DND-41 (cell line): ENCODE measurements at regions not wholly inside any gene's neighbourhood (a gene's known extent, or its start where the extent isn't known, plus 50 kb on each side); places are given as distances from the start of the nearest gene placed in this dataset.
A peak's percentile ranks its signal among the peaks of the same experiment; 100 is the strongest.

ENCODE experiments used
- ATAC-seq: fragments of 200-7000 bp; cut with Tn5 transposase; 3 replicates; pipeline ENCODE4 v1.9.1; 2021; ENCODE audit warnings: low read depth; ENCODE audit not compliant: insufficient read depth
- DNase-seq: peaks from one replicate; pipeline ENCODE4 v3.0.0-alpha.2; 2020
- H2AFZ ChIP-seq: 2 replicates; pipeline ENCODE4 v1.6.0; 2012; ENCODE audit warnings: low read depth, low read length
- H3K27ac ChIP-seq: 2 replicates; pipeline ENCODE4 v1.5.1; 2012; ENCODE audit warnings: low read length, inconsistent platforms
- H3K27me3 ChIP-seq: fragments of 200-600 bp; sonication (generic); 2 replicates; pipeline ENCODE4 v1.6.0; 2012; ENCODE audit warnings: low read length, mild to moderate bottlenecking, inconsistent platforms; ENCODE audit not compliant: insufficient read depth, poor library complexity
- H3K36me3 ChIP-seq: 2 replicates; pipeline ENCODE4 v1.5.1; 2012; ENCODE audit warnings: low read length, inconsistent platforms; ENCODE audit not compliant: insufficient read depth
- H3K4me1 ChIP-seq: 2 replicates; pipeline ENCODE4 v1.5.1; 2012; ENCODE audit warnings: mild to moderate bottlenecking, low read length; ENCODE audit not compliant: insufficient read depth
- H3K4me2 ChIP-seq: 2 replicates; pipeline ENCODE4 v1.6.0; 2012; ENCODE audit warnings: mild to moderate bottlenecking, moderate library complexity, low read length, inconsistent platforms; ENCODE audit not compliant: insufficient read depth
- H3K4me3 ChIP-seq, 2 experiments: fragments of 200-600 bp in 1 of 2; shearing (Covaris generic) in 1 of 2; 2 replicates each; pipeline ENCODE4 v1.5.1; 2012 to 2016; ENCODE audit warnings: inconsistent platforms in 2 of 2, low read length in 2 of 2, mild to moderate bottlenecking in 2 of 2, low read depth in 1 of 2, moderate library complexity in 1 of 2
- H3K79me2 ChIP-seq: 2 replicates; pipeline ENCODE4 v1.6.0; 2012; ENCODE audit warnings: low read length, inconsistent platforms; ENCODE audit not compliant: insufficient read depth
- H3K9ac ChIP-seq: 2 replicates; pipeline ENCODE4 v1.6.0; 2012; ENCODE audit warnings: low read depth, mild to moderate bottlenecking, inconsistent platforms, low read length, moderate library complexity
- H3K9me3 ChIP-seq: 2 replicates; pipeline ENCODE4 v1.5.1; 2012; ENCODE audit warnings: low read length, moderate library complexity, mild to moderate bottlenecking, inconsistent platforms; ENCODE audit not compliant: insufficient read depth, severe bottlenecking
- H4K20me1 ChIP-seq: 2 replicates; pipeline ENCODE4 v1.6.0; 2012; ENCODE audit warnings: low read length; ENCODE audit not compliant: insufficient read depth
- EZH2 ChIP-seq: IDR thresholded peaks from 3 replicates; pipeline ENCODE4 v1.6.1; 2012; ENCODE audit warnings: borderline replicate concordance, low read depth, mild to moderate bottlenecking, moderate library complexity, low read length, inconsistent platforms; ENCODE audit not compliant: severe bottlenecking
- TF ChIP-seq, protein P1 (sequence below): IDR thresholded peaks from 2 replicates; pipeline ENCODE4 v1.5.1; 2012; ENCODE audit warnings: borderline replicate concordance, low read length, moderate library complexity, mild to moderate bottlenecking; ENCODE audit not compliant: poor library complexity, severe bottlenecking; ENCODE audit errors: extremely low read depth

DNA sequence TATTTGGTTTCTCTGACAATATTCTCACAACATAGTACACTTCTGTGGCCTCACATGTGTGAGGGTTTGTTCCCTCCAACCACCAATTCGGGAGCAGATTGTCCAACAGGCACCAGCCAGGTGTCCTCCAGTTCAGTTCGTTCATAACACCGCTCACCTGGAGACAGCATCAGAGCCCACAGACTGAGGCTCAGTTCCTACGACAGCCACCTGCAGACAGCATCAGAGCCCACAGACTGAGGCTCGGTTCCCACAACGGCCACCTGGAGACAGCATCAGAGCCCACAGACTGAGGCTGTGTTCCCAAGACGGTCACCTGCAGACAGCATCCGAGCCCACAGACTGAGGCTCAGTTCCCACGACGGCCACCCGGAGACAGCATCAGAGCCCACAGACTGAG is 58.2 kb upstream of the SNTG2 start:
- DNase-seq (no peak), ATAC-seq (no peak; the same call in 2 of the 3 replicates)
- Histone ChIP-seq H3K9me3 (peaks cover 42% of the 10 kb centered on the region), H3K27me3 (no peaks in the 10 kb centered on the region), H3K79me2 (no peaks in the 10 kb centered on the region), H4K20me1 (no peaks in the 10 kb centered on the region), H3K36me3 (0 out of 2 replicates have a peak, but pooled peaks cover 3% of the 10 kb centered on the region), H3K27ac (peak overlapping the region; percentile 26; the same call in 1 of the 2 replicates), H2AFZ (no peak overlapping the region), H3K4me1 (peaks cover 3% of the 10 kb centered on the region; the same call in 1 of the 2 replicates), H3K4me2 (no peak overlapping the region), H3K9ac (no peak overlapping the region), H3K4me3 (no peak overlapping the region)
- TF ChIP-seq, protein P1, sequence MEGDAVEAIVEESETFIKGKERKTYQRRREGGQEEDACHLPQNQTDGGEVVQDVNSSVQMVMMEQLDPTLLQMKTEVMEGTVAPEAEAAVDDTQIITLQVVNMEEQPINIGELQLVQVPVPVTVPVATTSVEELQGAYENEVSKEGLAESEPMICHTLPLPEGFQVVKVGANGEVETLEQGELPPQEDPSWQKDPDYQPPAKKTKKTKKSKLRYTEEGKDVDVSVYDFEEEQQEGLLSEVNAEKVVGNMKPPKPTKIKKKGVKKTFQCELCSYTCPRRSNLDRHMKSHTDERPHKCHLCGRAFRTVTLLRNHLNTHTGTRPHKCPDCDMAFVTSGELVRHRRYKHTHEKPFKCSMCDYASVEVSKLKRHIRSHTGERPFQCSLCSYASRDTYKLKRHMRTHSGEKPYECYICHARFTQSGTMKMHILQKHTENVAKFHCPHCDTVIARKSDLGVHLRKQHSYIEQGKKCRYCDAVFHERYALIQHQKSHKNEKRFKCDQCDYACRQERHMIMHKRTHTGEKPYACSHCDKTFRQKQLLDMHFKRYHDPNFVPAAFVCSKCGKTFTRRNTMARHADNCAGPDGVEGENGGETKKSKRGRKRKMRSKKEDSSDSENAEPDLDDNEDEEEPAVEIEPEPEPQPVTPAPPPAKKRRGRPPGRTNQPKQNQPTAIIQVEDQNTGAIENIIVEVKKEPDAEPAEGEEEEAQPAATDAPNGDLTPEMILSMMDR, result no peak
- no peak for TF ChIP-seq EZH2

DNA sequence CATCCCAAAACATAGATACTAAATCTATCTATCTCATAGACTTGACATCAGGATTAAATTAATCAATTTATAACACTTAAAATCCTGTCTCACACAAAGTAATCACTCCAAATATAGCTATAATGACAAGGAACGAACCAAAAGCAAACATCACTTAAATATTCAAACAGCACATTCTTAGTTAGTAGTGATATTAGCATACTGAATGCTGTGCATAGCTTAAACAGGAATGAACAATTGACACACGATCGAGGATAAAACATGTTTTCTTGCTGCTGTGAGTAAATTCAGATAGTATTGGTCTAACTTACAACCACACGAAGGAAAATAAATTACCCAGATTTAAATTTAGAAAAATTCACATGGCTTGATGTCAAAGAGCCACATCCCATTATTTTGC is 58.9 kb upstream of the SNTG2 start:
- Histone ChIP-seq H3K79me2 (no peaks in the 10 kb centered on the region), H3K9ac (no peak overlapping the region), H3K27me3 (no peaks in the 10 kb centered on the region), H3K4me3 (no peak overlapping the region), H3K27ac (no peak overlapping the region), H4K20me1 (no peaks in the 10 kb centered on the region), H3K36me3 (0 out of 2 replicates have a peak, but pooled peaks cover 3% of the 10 kb centered on the region), H2AFZ (no peak overlapping the region), H3K4me2 (no peak overlapping the region), H3K4me1 (peaks cover 3% of the 10 kb centered on the region; the same call in 1 of the 2 replicates), H3K9me3 (peaks cover 36% of the 10 kb centered on the region)
- no peak for ATAC-seq
- no peak for DNase-seq
- no peak for TF ChIP-seq EZH2
- TF ChIP-seq, protein P1, result no peak

DNA sequence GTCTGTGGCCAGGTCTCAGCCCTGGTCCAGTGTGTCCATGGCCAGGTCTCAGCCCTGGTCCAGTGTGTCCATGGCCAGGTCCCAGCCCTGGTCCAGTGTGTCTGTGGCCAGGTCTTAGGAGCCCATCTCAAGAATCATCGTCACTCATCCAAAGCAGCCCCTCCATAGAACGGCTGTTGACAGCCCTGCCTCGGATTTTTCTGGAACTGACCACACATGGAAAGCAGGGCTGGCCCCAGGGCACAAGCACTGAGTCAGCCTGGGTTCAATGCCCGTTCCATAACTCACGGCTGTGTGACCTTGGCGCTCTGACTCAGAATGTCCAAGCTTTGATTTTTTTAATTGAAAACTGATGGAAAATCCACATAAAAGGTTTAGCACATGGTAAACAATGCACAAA is 59.9 kb upstream of the SNTG2 start:
- H3K79me2 ChIP-seq, result no peaks in the 10 kb centered on the region
- no peaks in the 10 kb centered on the region for H3K27me3 ChIP-seq
- TF ChIP-seq, protein P1, result no peak
- TF ChIP-seq EZH2, result no peak
- H3K4me3 ChIP-seq, result no peak overlapping the region
- no peak overlapping the region for H3K4me2 ChIP-seq
- no peaks in the 10 kb centered on the region for H4K20me1 ChIP-seq
- no peak for DNase-seq
- no peak overlapping the region for H2AFZ ChIP-seq
- 0 out of 2 replicates have a peak, but pooled peaks cover 3% of the 10 kb centered on the region for H3K36me3 ChIP-seq
- ATAC-seq, result no peak
- H3K27ac ChIP-seq, result no peak overlapping the region
- H3K9ac ChIP-seq, result no peak overlapping the region
- peaks cover 3% of the 10 kb centered on the region; the same call in 1 of the 2 replicates for H3K4me1 ChIP-seq
- H3K9me3 ChIP-seq, result peaks cover 26% of the 10 kb centered on the region
